OCI-LY3 (cell line): ENCODE measurements at regions not wholly inside any gene's neighbourhood (a gene's known extent, or its start where the extent isn't known, plus 50 kb on each side); places are given as distances from the start of the nearest gene placed in this dataset.

Experiments used
- EZH2phosphoT487 ChIP-seq: fragments of 200-600 bp; shearing (Covaris generic); IDR thresholded peaks from 2 replicates; pipeline ENCODE4 v1.6.1; 2018; ENCODE audit warnings: antibody characterized with exemption, mixed run types, low read depth
- TF ChIP-seq, protein P1 (sequence below): fragments of 200-600, 300-600 bp; sonication (generic); IDR thresholded peaks from 2 replicates; pipeline ENCODE4 v1.5.1; 2014; ENCODE audit warnings: antibody characterized with exemption, low read length, low read depth

DNA sequence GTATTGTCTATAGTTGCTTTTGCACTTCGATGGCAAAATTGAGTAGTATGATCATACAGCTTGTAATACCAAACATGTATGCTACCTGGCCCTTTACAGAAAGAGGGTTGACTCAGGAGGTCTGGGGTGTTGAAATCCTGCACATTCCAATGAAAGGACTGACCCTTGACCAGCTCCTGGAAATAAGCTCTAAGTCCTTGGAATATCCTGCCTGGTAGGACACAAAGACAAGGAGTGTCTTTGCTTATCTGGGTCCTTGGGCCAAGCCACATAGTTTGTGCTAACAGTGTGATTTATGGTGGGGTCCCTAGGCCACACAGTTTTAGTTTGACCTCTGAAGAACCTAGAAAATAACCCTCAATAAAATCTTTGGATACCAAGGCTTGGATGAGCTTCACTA is 89.3 kb upstream of the FTMT start:
- TF ChIP-seq EZH2phosphoT487 = no peak
- TF ChIP-seq, protein P1, sequence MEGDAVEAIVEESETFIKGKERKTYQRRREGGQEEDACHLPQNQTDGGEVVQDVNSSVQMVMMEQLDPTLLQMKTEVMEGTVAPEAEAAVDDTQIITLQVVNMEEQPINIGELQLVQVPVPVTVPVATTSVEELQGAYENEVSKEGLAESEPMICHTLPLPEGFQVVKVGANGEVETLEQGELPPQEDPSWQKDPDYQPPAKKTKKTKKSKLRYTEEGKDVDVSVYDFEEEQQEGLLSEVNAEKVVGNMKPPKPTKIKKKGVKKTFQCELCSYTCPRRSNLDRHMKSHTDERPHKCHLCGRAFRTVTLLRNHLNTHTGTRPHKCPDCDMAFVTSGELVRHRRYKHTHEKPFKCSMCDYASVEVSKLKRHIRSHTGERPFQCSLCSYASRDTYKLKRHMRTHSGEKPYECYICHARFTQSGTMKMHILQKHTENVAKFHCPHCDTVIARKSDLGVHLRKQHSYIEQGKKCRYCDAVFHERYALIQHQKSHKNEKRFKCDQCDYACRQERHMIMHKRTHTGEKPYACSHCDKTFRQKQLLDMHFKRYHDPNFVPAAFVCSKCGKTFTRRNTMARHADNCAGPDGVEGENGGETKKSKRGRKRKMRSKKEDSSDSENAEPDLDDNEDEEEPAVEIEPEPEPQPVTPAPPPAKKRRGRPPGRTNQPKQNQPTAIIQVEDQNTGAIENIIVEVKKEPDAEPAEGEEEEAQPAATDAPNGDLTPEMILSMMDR = no peak
